Activated CD8-positive, alpha-beta memory T cell treated with anti-CD3 and anti-CD28 coated beads, Interleukin-2, amount 50 U/mL, for 48 hours (primary cell): ENCODE measurements at regions not wholly inside any gene's neighbourhood (a gene's known extent, or its start where the extent isn't known, plus 50 kb on each side); places are given as distances from the start of the nearest gene placed in this dataset.
"Not testable (repeated sequence)": the region's sequence is repeated elsewhere in the genome, so short reads cannot be mapped to it uniquely, and the experiment has no call there.

Source experiments
- DNase-seq: peaks from one replicate; pipeline ENCODE4 v3.0.0-alpha.2; 2020

- DNase-seq: no peak
Measured at GRCh38 chr16:52033992-52034391, 513.0 kb downstream of the TOX3 start.

DNA sequence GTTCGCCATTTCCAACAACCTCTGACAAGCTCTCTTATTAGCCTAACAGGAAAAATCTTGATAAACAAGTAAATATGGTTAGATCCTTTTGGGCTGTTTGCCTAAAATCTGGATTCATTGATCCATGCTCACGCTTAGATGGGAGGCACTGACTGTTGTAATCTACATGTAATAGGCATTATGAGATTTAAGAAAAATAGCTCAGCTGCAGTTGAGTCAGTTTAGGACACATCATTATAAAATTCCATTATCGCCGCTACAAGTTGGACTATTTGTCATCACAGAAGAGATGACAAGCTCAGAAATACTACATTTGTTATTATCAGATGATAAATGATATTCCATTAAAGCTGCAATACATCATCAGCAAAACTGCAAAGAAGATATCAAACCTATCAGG, 524.0 kb downstream of the TOX3 start:
- DNase-seq: no peak

DNA sequence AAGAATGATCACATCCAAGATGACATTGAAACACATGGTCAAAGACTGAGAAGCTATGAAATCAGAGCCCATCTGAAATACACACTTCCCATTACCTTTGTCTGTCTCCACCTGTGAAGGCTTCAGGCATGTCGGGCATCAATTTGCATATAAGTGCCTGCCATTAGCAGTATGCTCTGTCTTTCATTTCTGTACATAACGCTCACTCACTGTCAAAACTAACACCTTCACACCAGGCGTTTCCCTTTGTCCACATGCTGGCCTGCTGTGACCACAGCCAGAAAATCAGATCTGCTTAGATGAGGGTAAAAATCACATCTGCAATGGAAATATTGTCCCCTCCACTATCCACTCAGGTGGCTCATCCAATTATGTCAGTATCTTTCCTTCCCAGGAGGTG, 524.8 kb downstream of the TOX3 start:
- DNase-seq: no peak

- no peak for DNase-seq
Measured at GRCh38 chr16:52016387-52016786, 530.6 kb downstream of the TOX3 start.

DNA sequence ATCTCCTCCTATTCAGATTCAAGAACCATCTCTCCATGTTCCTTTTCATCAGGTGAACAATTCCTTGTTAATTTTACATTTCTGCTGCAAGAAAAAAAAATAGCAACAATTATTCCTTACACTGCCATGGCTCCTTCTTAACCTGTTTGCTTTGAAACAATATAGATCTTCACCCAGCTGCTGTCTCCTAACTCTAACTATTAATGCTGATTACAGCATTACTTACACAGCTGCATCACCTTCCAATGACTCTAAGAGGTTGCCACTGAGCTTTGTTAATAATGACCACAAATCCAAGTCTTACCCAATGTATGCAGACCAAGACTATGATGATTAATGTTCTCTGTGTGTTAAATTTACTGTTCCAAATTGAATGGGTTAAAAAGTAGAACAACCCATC, 541.4 kb downstream of the TOX3 start:
- DNase-seq: no peak

GRCh38 chr16:52004343-52004742, 542.6 kb downstream of the TOX3 start:
- DNase-seq: no peak

DNA sequence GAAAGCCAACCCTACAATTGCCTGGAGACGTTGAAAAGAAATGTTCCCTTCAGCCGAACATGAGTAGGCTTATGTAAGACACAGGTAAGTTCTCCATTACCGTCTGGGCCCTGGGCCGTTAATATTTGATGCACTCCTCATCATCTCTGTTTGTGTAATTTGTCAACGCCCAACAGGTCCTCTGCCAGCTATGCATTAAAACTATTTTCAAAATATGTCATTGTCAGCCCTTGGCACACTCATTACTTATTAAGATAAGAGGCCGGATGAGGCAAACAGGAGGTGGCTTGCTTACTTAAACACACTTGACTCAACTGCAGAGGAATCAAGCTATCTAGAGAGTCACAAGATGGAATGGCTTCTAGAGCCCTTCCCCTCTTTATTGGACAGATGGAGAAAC, 544.9 kb downstream of the TOX3 start:
- no peak for DNase-seq

DNA sequence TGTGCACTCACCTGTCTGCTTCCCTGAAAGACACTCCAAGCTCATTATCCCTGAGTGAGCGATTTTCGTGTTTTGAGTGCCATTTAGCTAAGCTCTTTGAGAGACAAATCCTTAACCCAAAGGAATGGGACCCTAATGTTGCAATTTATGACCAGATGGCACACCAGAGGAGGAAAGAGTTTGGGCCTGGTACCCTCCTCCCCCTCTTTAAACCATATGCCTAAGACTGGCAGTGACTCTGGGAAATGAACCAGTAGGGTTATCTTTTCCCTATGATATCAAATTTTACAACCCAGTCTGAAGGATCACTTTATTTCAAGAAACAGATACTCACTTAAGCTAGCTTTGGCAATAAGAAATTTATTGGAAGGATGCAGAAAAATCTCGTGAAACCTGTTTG, 550.4 kb downstream of the TOX3 start:
- no peak for DNase-seq

DNA sequence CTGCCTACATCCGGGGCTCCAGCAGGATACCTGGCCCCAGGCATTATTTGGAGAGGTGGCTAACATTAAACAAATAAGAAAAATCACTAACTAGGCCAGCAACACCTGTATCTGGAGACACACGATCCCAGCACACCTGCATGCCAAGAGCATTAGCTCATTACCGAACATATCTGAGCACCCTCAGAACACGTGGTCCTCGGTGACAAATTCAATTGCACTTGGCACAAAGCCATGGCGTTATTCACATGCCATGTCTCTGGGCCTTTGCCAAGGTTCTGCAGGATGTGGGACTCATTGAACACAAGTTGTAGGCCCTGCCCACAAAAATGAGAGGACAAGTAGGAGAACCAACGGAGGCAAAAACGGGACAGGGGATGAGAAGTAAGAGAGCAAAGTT, 552.3 kb downstream of the TOX3 start:
- no peak for DNase-seq

DNA sequence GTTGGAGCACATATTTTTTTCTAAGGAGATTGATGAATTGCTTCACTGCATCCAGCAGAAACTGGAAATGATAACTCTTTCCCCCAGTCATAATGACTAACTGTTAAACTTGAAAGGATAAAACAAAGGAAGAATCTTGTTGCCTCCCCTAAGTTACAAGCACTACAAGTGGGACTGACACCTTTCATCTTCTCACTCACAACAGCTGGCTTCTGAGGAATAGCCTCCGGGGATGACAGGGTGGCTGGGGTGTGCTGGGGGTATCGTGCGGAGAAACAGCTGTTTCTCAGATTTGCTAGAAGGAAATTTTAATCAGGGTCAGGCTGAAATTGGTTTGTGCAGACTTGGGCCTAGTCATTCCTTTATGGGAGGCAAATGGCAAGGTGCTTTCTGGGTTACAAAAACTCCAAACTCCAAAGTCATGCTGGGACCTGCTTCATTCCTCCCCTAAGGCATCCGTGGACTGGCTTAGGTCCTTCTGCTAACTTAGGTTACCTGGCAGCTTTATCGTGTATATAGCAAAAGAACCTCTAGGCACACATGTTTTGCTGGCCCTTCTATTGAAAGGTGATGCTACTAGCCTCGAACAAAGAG, 557.2 kb downstream of the TOX3 start:
- no peak for DNase-seq

GRCh38 chr16:51988977-51989376, 558.0 kb downstream of the TOX3 start:
- no peak for DNase-seq

- no peak for DNase-seq
Measured at GRCh38 chr16:51987519-51987918, 559.4 kb downstream of the TOX3 start.

GRCh38 chr16:51986717-51987116, 560.2 kb downstream of the TOX3 start:
- no peak for DNase-seq

DNA sequence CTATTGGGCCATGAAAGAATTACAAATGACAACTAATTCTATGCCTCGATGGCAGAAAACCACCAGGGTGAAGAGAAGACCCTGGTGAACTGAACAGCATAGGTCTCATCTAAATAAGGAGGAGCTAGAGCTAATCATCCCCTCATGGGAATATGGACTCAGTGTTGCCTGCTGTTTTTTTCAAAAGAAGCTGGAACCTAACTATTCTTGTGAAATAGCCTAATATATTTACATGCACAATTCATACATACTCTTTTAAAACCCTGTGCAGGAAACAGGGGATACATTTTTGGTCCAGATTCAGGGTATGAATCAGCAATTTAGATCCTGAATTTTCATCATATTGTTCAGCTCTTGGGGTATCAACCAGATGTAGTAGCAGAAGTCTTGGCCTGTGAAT, 560.6 kb downstream of the TOX3 start:
- DNase-seq: no peak

- no peak for DNase-seq
Measured at GRCh38 chr16:51985126-51985525, 561.8 kb downstream of the TOX3 start.

DNA sequence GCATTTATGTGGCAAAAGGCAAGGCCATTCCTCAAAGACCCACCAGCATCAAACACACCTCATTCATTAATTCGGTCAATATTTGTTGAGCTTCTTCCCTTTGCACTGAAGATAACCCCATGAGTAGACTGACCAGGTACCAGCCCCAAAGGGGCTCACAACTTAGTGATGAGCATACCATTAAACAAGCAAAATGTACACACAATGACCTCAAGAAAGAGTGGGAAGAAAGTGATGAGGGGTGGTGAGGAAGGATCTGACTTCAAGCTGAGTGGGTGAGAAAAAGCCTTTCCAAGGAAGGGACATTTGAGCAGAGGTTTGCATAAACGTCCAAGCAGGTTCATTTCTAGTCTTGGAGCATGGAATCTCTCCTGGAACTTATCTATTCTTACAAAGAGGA, 562.5 kb downstream of the TOX3 start:
- DNase-seq: no peak

- DNase-seq: no peak
Measured at GRCh38 chr16:51982715-51983680, 563.9 kb downstream of the TOX3 start.

DNA sequence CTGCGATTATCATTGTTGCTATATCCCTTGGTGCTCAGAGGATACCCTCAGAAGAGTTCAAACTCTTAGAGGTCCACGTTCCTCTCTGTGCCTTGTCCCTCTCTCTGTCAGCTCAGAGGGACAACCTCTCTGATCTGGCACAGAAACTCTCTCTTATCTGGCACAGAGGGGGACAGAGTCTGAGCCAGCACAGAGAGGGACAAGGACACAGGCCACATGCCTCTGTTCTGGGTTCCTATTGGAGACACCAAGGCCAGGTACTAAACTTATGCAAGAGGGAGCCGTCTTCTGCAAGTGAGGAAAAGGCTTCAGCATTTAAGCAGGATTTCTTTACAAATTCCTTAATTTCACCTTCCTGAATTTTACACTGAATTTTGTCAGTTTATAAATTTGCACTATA, 565.2 kb downstream of the TOX3 start:
- DNase-seq: no peak

- DNase-seq: not testable (repeated sequence)
Measured at GRCh38 chr16:51977506-51977905, 569.4 kb downstream of the TOX3 start.

GRCh38 chr16:51971184-51971583, 575.8 kb downstream of the TOX3 start:
- no peak for DNase-seq

GRCh38 chr16:51968749-51969148, 578.2 kb downstream of the TOX3 start:
- DNase-seq: no peak

- no peak for DNase-seq
Measured at GRCh38 chr16:51967646-51968045, 579.3 kb downstream of the TOX3 start.

DNA sequence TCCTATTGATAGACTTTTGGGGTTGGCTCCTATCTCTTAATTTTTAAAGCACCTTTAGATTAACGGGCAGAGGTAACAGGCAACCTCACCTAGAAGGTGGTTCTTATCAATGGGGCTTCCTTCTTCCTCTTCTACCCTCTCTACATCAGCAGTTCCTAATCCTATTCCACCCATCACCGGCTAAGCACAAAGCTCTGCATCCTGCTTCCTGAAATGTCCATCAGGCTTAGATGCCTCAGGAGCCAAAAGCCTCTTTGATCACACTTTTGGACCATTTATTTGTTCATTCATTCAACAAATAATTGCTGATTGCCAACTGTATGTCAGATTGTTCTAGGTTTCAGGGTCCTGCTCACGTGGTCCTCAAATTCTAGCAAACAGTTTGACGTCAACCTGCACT, 586.0 kb downstream of the TOX3 start:
- DNase-seq: no peak

- no peak for DNase-seq
Measured at GRCh38 chr16:51953286-51953985, 593.5 kb downstream of the TOX3 start.
